HFFc6 (cell line): ENCODE measurements at regions not wholly inside any gene's neighbourhood (a gene's known extent, or its start where the extent isn't known, plus 50 kb on each side); places are given as distances from the start of the nearest gene placed in this dataset.
"Not testable (repeated sequence)": the region's sequence is repeated elsewhere in the genome, so short reads cannot be mapped to it uniquely, and the experiment has no call there.

Source experiments
- DNase-seq: peaks from one replicate; pipeline ENCODE4 v3.0.0-alpha.2; 2018
- H3K27ac Mint-ChIP-seq: 2 replicates; pipeline ENCODE4 v1.8.0; 2020; ENCODE audit warnings: mild to moderate bottlenecking, mixed read lengths
- H3K27me3 Mint-ChIP-seq: 2 replicates; pipeline ENCODE4 v1.8.0; 2021; ENCODE audit warnings: mild to moderate bottlenecking, moderate library complexity, mixed read lengths; ENCODE audit not compliant: insufficient read depth
- H3K36me3 Mint-ChIP-seq: 2 replicates; pipeline ENCODE4 v1.8.0; 2021; ENCODE audit warnings: low read depth, mixed read lengths
- H3K4me1 Mint-ChIP-seq: 2 replicates; pipeline ENCODE4 v1.8.0; 2020; ENCODE audit warnings: low read depth, mixed read lengths
- H3K4me3 Mint-ChIP-seq: 2 replicates; pipeline ENCODE4 v1.8.0; 2020; ENCODE audit warnings: mild to moderate bottlenecking, moderate library complexity, mixed read lengths
- H3K9me3 Mint-ChIP-seq: 2 replicates; pipeline ENCODE4 v1.8.0; 2020; ENCODE audit warnings: mild to moderate bottlenecking, mixed read lengths
- CTCF ChIP-seq: fragments of 200-600 bp; sonication (generic); IDR thresholded peaks from 2 replicates; pipeline ENCODE4 v1.5.0; 2021; ENCODE audit warnings: antibody characterized with exemption, mild to moderate bottlenecking

GRCh38 chr16:31581065-31581464 lies 53.4 kb downstream of the AHSP start:
- not testable (repeated sequence) for H3K4me1 Mint-ChIP-seq, H3K27me3 Mint-ChIP-seq, H3K36me3 Mint-ChIP-seq, H3K27ac Mint-ChIP-seq, H3K4me3 Mint-ChIP-seq, DNase-seq
- peaks cover 35% of the 10 kb centered on the region for H3K9me3 Mint-ChIP-seq

GRCh38 chr16:31601737-31602384 lies 74.2 kb downstream of the AHSP start:
- not testable (repeated sequence) for DNase-seq, H3K27me3 Mint-ChIP-seq, H3K27ac Mint-ChIP-seq, H3K4me3 Mint-ChIP-seq, H3K4me1 Mint-ChIP-seq
- peaks cover 64% of the 10 kb centered on the region for H3K9me3 Mint-ChIP-seq
- H3K36me3 Mint-ChIP-seq = peaks cover 28% of the 10 kb centered on the region

- H3K36me3 Mint-ChIP-seq = no peaks in the 10 kb centered on the region
- no peaks in the 10 kb centered on the region for H3K27me3 Mint-ChIP-seq
- no peak overlapping the region for H3K4me3 Mint-ChIP-seq
- no peaks in the 10 kb centered on the region for H3K4me1 Mint-ChIP-seq
- peaks cover 23% of the 10 kb centered on the region for H3K9me3 Mint-ChIP-seq
- no peak for DNase-seq
- no peak overlapping the region for H3K27ac Mint-ChIP-seq
- no peak for TF ChIP-seq CTCF
Measured at GRCh38 chr16:31618130-31618529, 90.4 kb downstream of the AHSP start.

GRCh38 chr16:31636433-31636832 lies 108.7 kb downstream of the AHSP start:
- no peaks in the 10 kb centered on the region for H3K36me3 Mint-ChIP-seq
- H3K27me3 Mint-ChIP-seq = no peaks in the 10 kb centered on the region; the same call in 1 of the 2 replicates
- H3K4me1 Mint-ChIP-seq = no peaks in the 10 kb centered on the region
- peaks cover 12% of the 10 kb centered on the region for H3K9me3 Mint-ChIP-seq
- no peak for TF ChIP-seq CTCF
- no peak overlapping the region for H3K4me3 Mint-ChIP-seq
- DNase-seq = no peak
- H3K27ac Mint-ChIP-seq = no peak overlapping the region

- no peak overlapping the region for H3K4me3 Mint-ChIP-seq
- DNase-seq = no peak
- H3K27ac Mint-ChIP-seq = no peak overlapping the region
- H3K27me3 Mint-ChIP-seq = no peaks in the 10 kb centered on the region
- no peak for TF ChIP-seq CTCF
- no peaks in the 10 kb centered on the region for H3K4me1 Mint-ChIP-seq
- peaks cover 21% of the 10 kb centered on the region for H3K9me3 Mint-ChIP-seq
- no peaks in the 10 kb centered on the region for H3K36me3 Mint-ChIP-seq
Measured at GRCh38 chr16:31641279-31641678, 113.6 kb downstream of the AHSP start.

GRCh38 chr16:31655674-31656073 lies 128.0 kb downstream of the AHSP start:
- H3K4me1 Mint-ChIP-seq, H3K27me3 Mint-ChIP-seq, H3K36me3 Mint-ChIP-seq, H3K9me3 Mint-ChIP-seq, DNase-seq, H3K27ac Mint-ChIP-seq, H3K4me3 Mint-ChIP-seq: not testable (repeated sequence)

GRCh38 chr16:31664683-31665482 lies 137.2 kb downstream of the AHSP start:
- no peak for TF ChIP-seq CTCF
- Mint-ChIP-seq H3K27me3 (peaks cover 1% of the 10 kb centered on the region; the same call in 1 of the 2 replicates), H3K36me3 (no peaks in the 10 kb centered on the region), H3K4me3 (no peak overlapping the region), H3K27ac (no peak overlapping the region; the same call in 1 of the 2 replicates), H3K9me3 (peaks cover 10% of the 10 kb centered on the region; the same call in 1 of the 2 replicates), H3K4me1 (peaks cover 12% of the 10 kb centered on the region)
- peak; percentile 36 for DNase-seq
